HL-60 (cell line): ENCODE measurements at regions not wholly inside any gene's neighbourhood (a gene's known extent, or its start where the extent isn't known, plus 50 kb on each side); places are given as distances from the start of the nearest gene placed in this dataset.

Experiments
- DNase-seq, 2 experiments: peaks; one replicate each; pipeline ENCODE4 v3.0.0-alpha.2; 2010 to 2020; ENCODE audit warnings: low read depth in 1 of 2, low spot score in 1 of 2
- H3K27ac ChIP-seq: fragments of 250-450 bp; sonication (Bioruptor Pico); replicated peaks from 2 replicates; pipeline ENCODE4 v1.5.1; 2020; ENCODE audit warnings: mild to moderate bottlenecking, moderate library complexity
- H3K27me3 ChIP-seq: fragments of 250-450 bp; sonication (Bioruptor Pico); 2 replicates; pipeline ENCODE4 v1.5.1; 2021; ENCODE audit warnings: mild to moderate bottlenecking, moderate library complexity; ENCODE audit not compliant: insufficient read depth, poor library complexity, severe bottlenecking
- H3K4me3 ChIP-seq: replicated peaks from 2 replicates; pipeline ENCODE4 v1.5.1; 2011; ENCODE audit warnings: mild to moderate bottlenecking, control low read depth, low read length; ENCODE audit not compliant: insufficient read depth
- CTCF ChIP-seq: IDR thresholded peaks from one replicate; pipeline ENCODE4 v1.5.1; 2011; ENCODE audit warnings: low read length, control low read depth, inconsistent platforms; ENCODE audit not compliant: insufficient read depth
- GABPA ChIP-seq: IDR thresholded peaks from 2 replicates; pipeline ENCODE4 v1.6.1; 2012; ENCODE audit warnings: low read depth
- POLR2AphosphoS5 ChIP-seq: IDR thresholded peaks from 2 replicates; pipeline ENCODE4 v1.6.1; 2012; ENCODE audit warnings: low read depth
- REST ChIP-seq: IDR thresholded peaks from 2 replicates; pipeline ENCODE4 v1.6.1; 2012; ENCODE audit warnings: low read depth; ENCODE audit not compliant: insufficient replicate concordance
- SPI1 ChIP-seq: IDR thresholded peaks from 2 replicates; pipeline ENCODE4 v1.6.1; 2012; ENCODE audit warnings: low read depth, mild to moderate bottlenecking, borderline replicate concordance

DNA sequence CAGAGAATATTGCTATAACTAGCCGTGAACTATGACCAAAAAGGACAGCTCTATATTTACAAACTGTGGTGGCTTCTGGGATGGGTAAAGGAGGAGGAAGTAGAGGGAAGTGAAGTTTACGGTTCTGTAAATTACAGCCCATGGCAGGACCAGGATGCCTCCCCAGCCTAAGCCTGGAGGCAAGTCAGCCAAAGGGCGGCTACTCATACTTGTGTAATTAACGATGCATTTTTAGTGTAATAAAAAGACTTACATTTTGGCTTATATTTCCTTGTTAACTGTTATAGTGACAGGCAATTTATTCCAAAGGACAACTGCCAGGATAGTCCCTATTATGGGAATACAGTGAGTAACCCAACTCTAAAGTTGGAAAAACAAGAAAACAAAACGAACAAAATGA lies 139.9 kb upstream of the OTUD4 start:
- Histone ChIP-seq H3K27me3 (peaks cover 2% of the 10 kb centered on the region), H3K4me3 (no peak overlapping the region), H3K27ac (no peak overlapping the region)
- DNase-seq: no peak
- no peak for TF ChIP-seq SPI1
- no peak for TF ChIP-seq CTCF
- TF ChIP-seq POLR2AphosphoS5: no peak
- no peak for TF ChIP-seq GABPA
- no peak for TF ChIP-seq REST

DNA sequence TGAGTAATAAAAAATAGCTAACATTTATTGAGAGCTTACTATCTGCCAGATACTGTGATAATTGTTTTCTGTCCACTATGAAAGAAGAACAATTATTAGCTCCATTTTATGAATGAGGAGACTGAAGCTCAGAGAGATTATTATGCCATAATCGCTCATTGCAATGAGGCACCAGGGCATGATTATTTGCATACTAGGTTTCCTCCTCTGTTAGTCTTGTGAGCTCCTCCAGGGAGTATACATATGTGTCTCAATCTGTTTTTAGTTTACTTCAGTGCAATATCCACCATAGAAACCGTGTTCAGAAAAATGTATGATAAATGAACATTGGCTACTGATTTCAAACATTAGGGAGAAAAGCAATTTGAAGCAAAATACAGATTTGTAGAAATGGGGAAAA lies 139.4 kb upstream of the OTUD4 start:
- DNase-seq: no peak
- TF ChIP-seq POLR2AphosphoS5 (no peak), GABPA (no peak), SPI1 (no peak), REST (no peak), CTCF (no peak)
- no peak overlapping the region for H3K27ac ChIP-seq
- H3K4me3 ChIP-seq: no peak overlapping the region
- H3K27me3 ChIP-seq: peaks cover 2% of the 10 kb centered on the region

DNA sequence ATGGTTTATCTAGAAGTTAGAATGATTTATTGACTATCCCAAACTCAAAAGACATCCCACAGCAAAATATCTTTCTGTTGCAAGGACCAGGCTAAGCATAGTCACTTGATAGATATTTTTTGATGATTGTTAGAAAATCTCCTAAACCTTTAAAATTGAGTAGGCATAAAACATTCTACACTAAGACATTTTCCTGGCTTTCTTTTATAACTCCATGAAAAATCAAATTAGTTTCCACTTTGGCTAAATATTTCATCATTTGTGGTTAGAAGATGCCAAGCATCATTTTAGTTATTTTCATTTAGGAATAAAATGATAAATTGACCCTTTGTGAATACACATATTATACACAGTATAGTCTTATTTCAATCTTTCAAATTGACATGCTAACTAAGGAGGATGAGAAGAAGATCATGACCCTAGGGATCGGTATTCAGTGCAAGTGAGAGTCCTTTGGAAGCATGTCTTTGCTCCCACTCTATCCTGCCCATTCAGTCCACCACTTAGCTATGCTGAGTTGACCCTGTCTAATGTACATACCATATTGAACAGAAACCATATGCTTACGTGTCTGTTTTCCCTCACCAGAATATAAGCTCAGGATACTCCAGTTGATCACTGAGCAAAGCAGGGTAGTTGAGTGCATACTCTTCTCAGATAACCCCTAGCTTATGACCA lies 136.6 kb upstream of the OTUD4 start:
- Histone ChIP-seq H3K27ac (no peak overlapping the region), H3K27me3 (peaks cover 4% of the 10 kb centered on the region), H3K4me3 (no peak overlapping the region)
- TF ChIP-seq CTCF (no peak), GABPA (no peak), SPI1 (no peak), POLR2AphosphoS5 (no peak), REST (no peak)
- no peak for DNase-seq
